Peyer's patch (tissue), 4 donors: ENCODE measurements at regions not wholly inside any gene's neighbourhood (a gene's known extent, or its start where the extent isn't known, plus 50 kb on each side); places are given as distances from the start of the nearest gene placed in this dataset.

Source experiments
- DNase-seq, 3 donors: peaks; one replicate each; pipeline ENCODE4 v3.0.0-alpha.2; 2017 to 2019
- H3K27ac ChIP-seq, 4 donors: fragments of 200-600 bp; sonication (generic); one replicate each; pipeline ENCODE4 v1.5.1; 2016 to 2019
- H3K27me3 ChIP-seq, 2 donors: fragments of 200-600 bp; sonication (generic); one replicate each; pipeline ENCODE4 v1.5.1; 2019
- H3K36me3 ChIP-seq, 3 donors: fragments of 200-600 bp; sonication (generic); one replicate each; pipeline ENCODE4 v1.5.1; 2016 to 2019
- H3K4me1 ChIP-seq, 4 donors: fragments of 200-600 bp; sonication (generic); one replicate each; pipeline ENCODE4 v1.5.1; 2016 to 2019
- H3K4me3 ChIP-seq, 4 donors: fragments of 200-600 bp; sonication (generic); 1 replicate in 3 of 4; 2 replicates in 1 of 4; pipeline ENCODE4 v1.5.1; 2016 to 2019; ENCODE audit warnings: mild to moderate bottlenecking in 1 of 4
- H3K9me3 ChIP-seq, 4 donors: fragments of 200-600 bp; sonication (generic); one replicate each; pipeline ENCODE4 v1.5.1; 2016 to 2019; ENCODE audit warnings: mild to moderate bottlenecking in 1 of 4
- POLR2A ChIP-seq, 2 donors: fragments of 450-650 bp; IDR thresholded peaks; one replicate each; pipeline ENCODE4 v1.5.1; 2017; ENCODE audit warnings: antibody characterized with exemption in 2 of 2, mild to moderate bottlenecking in 2 of 2, moderate library complexity in 2 of 2
- TF ChIP-seq, protein P1 (sequence below), 6 experiments: fragments of 450-650 bp in 4 of 6; fragments of 200-600 bp in 2 of 6; sonication (generic) in 1 of 6; IDR thresholded peaks; one replicate each; pipeline ENCODE4 v1.5.1; 2017 to 2019; ENCODE audit warnings: antibody characterized with exemption in 6 of 6, mild to moderate bottlenecking in 3 of 6, moderate library complexity in 1 of 6

DNA sequence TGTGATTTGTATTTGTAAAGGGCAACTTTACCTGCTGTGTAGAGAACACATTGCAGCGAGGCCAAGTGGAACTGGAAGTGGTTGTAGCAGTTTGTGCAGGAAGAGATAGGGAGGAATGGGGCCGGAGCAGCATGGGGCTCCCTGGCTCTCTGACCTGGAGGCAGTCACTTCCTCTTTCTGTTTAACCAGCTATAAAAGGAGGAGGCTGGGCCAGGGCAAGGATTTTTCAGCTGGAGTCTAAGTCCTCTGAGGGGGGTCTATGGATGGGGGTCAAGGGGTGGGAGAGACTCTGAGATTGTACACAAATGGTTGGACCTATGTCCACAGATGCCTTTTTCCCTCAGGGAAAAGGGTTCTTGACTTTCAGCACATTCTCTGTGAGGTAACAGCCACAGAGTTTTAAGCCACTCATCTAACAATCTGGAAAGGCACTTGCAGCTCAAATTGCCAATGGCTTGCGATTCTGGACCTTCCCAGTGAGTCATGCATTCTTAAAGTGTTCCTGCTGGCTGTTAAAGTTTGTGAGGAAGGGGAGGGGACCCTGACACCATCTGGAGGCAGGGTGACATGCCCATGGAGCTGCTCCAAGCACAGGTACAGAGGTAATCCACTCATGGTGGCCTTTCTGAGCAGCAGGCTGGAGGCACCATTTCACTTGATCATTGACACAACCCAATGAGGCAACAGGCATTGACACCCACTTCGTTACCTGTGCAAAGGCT lies 347.0 kb downstream of the CYRIA start:
- no peak for TF ChIP-seq POLR2A (IDR thresholded peaks at IDR 0.05)
- TF ChIP-seq, protein P1, sequence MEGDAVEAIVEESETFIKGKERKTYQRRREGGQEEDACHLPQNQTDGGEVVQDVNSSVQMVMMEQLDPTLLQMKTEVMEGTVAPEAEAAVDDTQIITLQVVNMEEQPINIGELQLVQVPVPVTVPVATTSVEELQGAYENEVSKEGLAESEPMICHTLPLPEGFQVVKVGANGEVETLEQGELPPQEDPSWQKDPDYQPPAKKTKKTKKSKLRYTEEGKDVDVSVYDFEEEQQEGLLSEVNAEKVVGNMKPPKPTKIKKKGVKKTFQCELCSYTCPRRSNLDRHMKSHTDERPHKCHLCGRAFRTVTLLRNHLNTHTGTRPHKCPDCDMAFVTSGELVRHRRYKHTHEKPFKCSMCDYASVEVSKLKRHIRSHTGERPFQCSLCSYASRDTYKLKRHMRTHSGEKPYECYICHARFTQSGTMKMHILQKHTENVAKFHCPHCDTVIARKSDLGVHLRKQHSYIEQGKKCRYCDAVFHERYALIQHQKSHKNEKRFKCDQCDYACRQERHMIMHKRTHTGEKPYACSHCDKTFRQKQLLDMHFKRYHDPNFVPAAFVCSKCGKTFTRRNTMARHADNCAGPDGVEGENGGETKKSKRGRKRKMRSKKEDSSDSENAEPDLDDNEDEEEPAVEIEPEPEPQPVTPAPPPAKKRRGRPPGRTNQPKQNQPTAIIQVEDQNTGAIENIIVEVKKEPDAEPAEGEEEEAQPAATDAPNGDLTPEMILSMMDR (IDR thresholded peaks at IDR 0.05) = no peak
- Histone ChIP-seq H3K27me3 (no peaks in the 10 kb centered on the region), H3K36me3 (no peaks in the 10 kb centered on the region), H3K4me3 (no peak overlapping the region), H3K9me3 (no peaks in the 10 kb centered on the region), H3K27ac (no peak overlapping the region), H3K4me1 (no peaks in the 10 kb centered on the region)
- DNase-seq = no peak

DNA sequence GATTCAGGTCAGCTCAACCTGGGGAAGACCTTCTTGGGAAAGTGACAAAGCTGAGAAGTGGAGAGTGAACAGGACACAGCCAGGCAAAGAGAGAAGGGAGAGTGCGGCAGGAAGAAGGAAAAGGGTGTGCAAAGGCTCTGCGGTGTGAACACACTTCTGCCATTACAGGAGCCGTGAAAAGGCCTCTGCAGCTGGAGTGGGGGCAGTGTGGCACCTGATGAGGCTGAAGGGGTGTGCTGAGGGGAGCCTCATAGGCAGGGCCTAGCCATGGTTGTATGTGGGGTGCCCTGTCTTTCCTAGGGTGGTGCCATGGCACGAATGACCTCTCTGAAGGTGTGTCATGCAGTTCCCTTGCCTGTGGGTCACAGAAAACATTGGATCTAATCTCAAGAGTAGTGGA lies 347.6 kb downstream of the CYRIA start:
- Histone ChIP-seq H3K36me3 (no peaks in the 10 kb centered on the region), H3K9me3 (no peaks in the 10 kb centered on the region), H3K27ac (no peak overlapping the region), H3K27me3 (no peaks in the 10 kb centered on the region), H3K4me1 (no peaks in the 10 kb centered on the region), H3K4me3 (no peak overlapping the region)
- DNase-seq = no peak
- TF ChIP-seq, protein P1 (IDR thresholded peaks at IDR 0.05) = no peak
- no peak for TF ChIP-seq POLR2A (IDR thresholded peaks at IDR 0.05)

DNA sequence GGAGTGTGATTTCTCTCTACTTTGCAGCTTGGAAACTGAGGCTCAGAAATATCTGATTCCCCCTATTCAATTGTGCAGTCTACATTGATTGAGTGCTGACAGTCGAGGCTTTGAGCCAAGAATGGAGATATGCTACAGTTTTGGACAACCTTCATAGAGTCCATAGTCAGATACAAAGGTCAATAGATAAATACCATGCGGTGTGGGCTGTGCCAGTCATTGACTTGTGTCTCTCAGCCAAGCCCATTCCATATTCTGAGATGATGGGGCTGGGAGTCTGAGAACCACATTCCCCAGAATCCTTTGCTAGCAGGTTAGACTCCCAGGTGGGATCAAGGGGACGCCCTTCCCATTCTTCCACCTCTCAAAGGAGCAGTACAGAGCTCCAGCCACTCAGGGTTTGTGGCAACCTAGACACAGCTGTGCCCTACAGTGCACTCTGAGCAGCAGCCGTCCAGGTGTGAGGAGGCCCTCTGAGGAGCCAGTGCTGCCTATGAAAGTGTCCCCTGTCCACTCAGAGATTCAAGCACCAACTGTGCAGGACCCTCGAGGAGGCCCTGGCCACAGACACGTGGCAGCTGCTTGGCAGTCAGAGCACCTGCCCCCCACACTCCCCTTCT lies 348.3 kb downstream of the CYRIA start:
- Histone ChIP-seq H3K27ac (no peak overlapping the region), H3K4me3 (no peak overlapping the region)
- no peak for DNase-seq

DNA sequence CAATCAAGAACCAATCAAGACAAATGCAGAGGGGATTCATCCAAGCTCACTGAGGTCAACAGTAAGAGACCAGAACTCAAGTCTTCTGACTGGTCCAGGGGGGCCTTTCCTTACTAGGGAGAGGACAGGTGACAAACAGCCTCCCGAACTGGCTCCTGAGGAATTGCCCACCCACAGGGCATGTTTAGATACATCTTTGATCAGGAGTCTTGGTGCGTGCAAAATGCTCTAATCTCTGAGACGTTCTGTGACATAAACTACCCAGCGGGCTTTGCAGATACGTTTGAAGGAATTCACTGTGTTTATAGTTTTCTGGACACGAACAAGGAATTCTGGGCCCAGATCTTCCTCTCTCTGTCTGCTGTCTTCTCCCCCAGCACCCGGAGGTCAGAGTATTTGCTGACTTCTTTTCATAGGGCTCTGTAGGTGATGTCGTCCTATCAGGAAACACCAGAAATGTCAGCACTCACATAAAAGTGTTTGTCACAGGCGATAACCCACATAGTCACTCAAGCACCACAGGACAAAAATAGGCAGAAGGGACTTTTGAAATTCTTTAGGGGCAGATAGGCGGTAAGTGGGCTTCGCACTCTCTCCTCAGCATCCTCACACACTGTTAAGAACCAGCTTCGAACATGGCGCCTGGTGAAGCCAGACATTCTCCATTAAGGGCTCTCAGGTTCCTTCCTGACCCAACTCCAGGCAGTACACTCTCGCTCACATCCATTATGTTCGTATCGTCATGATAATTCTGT lies 349.0 kb downstream of the CYRIA start:
- Histone ChIP-seq H3K27ac (no peak overlapping the region), H3K27me3 (no peaks in the 10 kb centered on the region), H3K4me1 (no peaks in the 10 kb centered on the region), H3K36me3 (no peaks in the 10 kb centered on the region), H3K9me3 (no peaks in the 10 kb centered on the region), H3K4me3 (no peak overlapping the region)
- no peak for DNase-seq
- TF ChIP-seq POLR2A (IDR thresholded peaks at IDR 0.05) = no peak
- TF ChIP-seq, protein P1 (IDR thresholded peaks at IDR 0.05) = no peak

More for the DNA sequence above, 348.3 kb downstream of the CYRIA start:
- H3K36me3 ChIP-seq = no peaks in the 10 kb centered on the region
- no peaks in the 10 kb centered on the region for H3K27me3 ChIP-seq
- no peaks in the 10 kb centered on the region for H3K4me1 ChIP-seq
- H3K9me3 ChIP-seq = no peaks in the 10 kb centered on the region
- TF ChIP-seq, protein P1 (IDR thresholded peaks at IDR 0.05) = no peak
- no peak for TF ChIP-seq POLR2A (IDR thresholded peaks at IDR 0.05)

DNA sequence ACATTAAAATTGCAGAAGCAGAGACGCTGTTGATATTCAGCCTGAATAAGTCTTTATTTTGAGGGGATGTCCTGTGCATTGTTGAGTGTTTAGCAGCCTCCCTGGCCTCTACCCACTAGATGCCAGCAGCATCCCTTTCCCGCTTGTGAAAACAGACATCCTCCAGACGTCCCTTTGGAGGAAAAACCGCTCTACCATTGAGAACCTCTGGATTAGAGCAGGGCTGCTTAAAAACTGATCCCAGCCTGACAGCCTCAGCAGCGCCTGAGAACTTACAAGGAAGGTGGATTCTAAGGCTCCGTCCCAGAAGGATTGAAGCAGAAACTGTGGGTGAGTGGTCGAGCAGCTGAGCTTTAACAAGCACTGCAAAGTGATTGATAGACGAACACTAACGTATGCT lies 349.7 kb downstream of the CYRIA start:
- no peak for DNase-seq
- no peak for TF ChIP-seq POLR2A (IDR thresholded peaks at IDR 0.05)
- TF ChIP-seq, protein P1 (IDR thresholded peaks at IDR 0.05) = no peak
- Histone ChIP-seq H3K4me3 (no peak overlapping the region), H3K9me3 (no peaks in the 10 kb centered on the region), H3K36me3 (no peaks in the 10 kb centered on the region), H3K27ac (no peak overlapping the region), H3K4me1 (no peaks in the 10 kb centered on the region), H3K27me3 (no peaks in the 10 kb centered on the region)
